ENCODE measurements at regions not wholly inside any gene's neighbourhood (a gene's known extent, or its start where the extent isn't known, plus 50 kb on each side); places are given as distances from the start of the nearest gene placed in this dataset.
"Not testable (repeated sequence)": the region's sequence is repeated elsewhere in the genome, so short reads cannot be mapped to it uniquely, and the experiment has no call there.

GRCh38 chrX:129361576-129361975 lies 161.7 kb downstream of the SMARCA1 start:
- Histone ChIP-seq H3K4me3 (ENCODE audit: low read length) (no peak overlapping the region), H3K9ac (ENCODE audit: low read depth, low read length) (no peak overlapping the region), H3K27ac (ENCODE audit: low read depth, low read length) (no peak overlapping the region), H3K9me3 (ENCODE audit: insufficient read depth, low read depth, low read length) (no peaks in the 10 kb centered on the region), H3K36me3 (ENCODE audit: insufficient read depth, low read length) (no peaks in the 10 kb centered on the region), H3K4me1 (ENCODE audit: insufficient read depth, low read length) (no peaks in the 10 kb centered on the region), H3K27me3 (ENCODE audit: insufficient read depth, low read length) (no peaks in the 10 kb centered on the region)
- WGBS = 93% methylated on average over 1 of the region's 5 CpGs

- Histone ChIP-seq H3K27me3 (ENCODE audit: insufficient read depth, low read length) (no peaks in the 10 kb centered on the region), H3K27ac (ENCODE audit: low read depth, low read length) (no peak overlapping the region), H3K36me3 (ENCODE audit: insufficient read depth, low read length) (no peaks in the 10 kb centered on the region), H3K4me3 (ENCODE audit: low read length) (no peak overlapping the region), H3K4me1 (ENCODE audit: insufficient read depth, low read length) (no peaks in the 10 kb centered on the region), H3K9ac (ENCODE audit: low read depth, low read length) (no peak overlapping the region), H3K9me3 (ENCODE audit: insufficient read depth, low read depth, low read length) (no peaks in the 10 kb centered on the region)
- 21% methylated on average over 5 of the region's 5 CpGs for WGBS
These were observed 163.1 kb downstream of the SMARCA1 start for GRCh38 chrX:129360175-129360574.

GRCh38 chrX:129359269-129359668 lies 164.0 kb downstream of the SMARCA1 start:
- Histone ChIP-seq H3K27me3 (ENCODE audit: insufficient read depth, low read length) (no peaks in the 10 kb centered on the region), H3K4me3 (ENCODE audit: low read length) (no peak overlapping the region), H3K36me3 (ENCODE audit: insufficient read depth, low read length) (no peaks in the 10 kb centered on the region), H3K9me3 (ENCODE audit: insufficient read depth, low read depth, low read length) (no peaks in the 10 kb centered on the region), H3K27ac (ENCODE audit: low read depth, low read length) (no peak overlapping the region), H3K9ac (ENCODE audit: low read depth, low read length) (no peak overlapping the region), H3K4me1 (ENCODE audit: insufficient read depth, low read length) (no peaks in the 10 kb centered on the region)
- 90% methylated on average over 2 of the region's 2 CpGs for WGBS

GRCh38 chrX:129357428-129357827 lies 165.9 kb downstream of the SMARCA1 start:
- not testable (repeated sequence) for H3K27ac ChIP-seq (ENCODE audit: low read depth, low read length); H3K36me3 ChIP-seq (ENCODE audit: insufficient read depth, low read length); H3K9ac ChIP-seq (ENCODE audit: low read depth, low read length); H3K9me3 ChIP-seq (ENCODE audit: insufficient read depth, low read depth, low read length); H3K4me3 ChIP-seq (ENCODE audit: low read length); H3K27me3 ChIP-seq (ENCODE audit: insufficient read depth, low read length); H3K4me1 ChIP-seq (ENCODE audit: insufficient read depth, low read length)
- WGBS = 100% methylated on average over 2 of the region's 4 CpGs

- no peaks in the 10 kb centered on the region for H3K9me3 ChIP-seq (ENCODE audit: insufficient read depth, low read depth, low read length)
- no peaks in the 10 kb centered on the region for H3K4me1 ChIP-seq (ENCODE audit: insufficient read depth, low read length)
- H3K36me3 ChIP-seq (ENCODE audit: insufficient read depth, low read length) = no peaks in the 10 kb centered on the region
- H3K27me3 ChIP-seq (ENCODE audit: insufficient read depth, low read length) = peaks cover 64% of the 10 kb centered on the region
- 14% methylated on average over 2 of the region's 2 CpGs for WGBS
- H3K4me3 ChIP-seq (ENCODE audit: low read length) = no peak overlapping the region
- H3K9ac ChIP-seq (ENCODE audit: low read depth, low read length) = no peak overlapping the region
- no peak overlapping the region for H3K27ac ChIP-seq (ENCODE audit: low read depth, low read length)
These were observed 176.0 kb downstream of the SMARCA1 start for GRCh38 chrX:129347291-129347690.

- Histone ChIP-seq H3K4me1 (ENCODE audit: insufficient read depth, low read length) (no peaks in the 10 kb centered on the region), H3K4me3 (ENCODE audit: low read length) (no peak overlapping the region), H3K27me3 (ENCODE audit: insufficient read depth, low read length) (peaks cover 64% of the 10 kb centered on the region), H3K9me3 (ENCODE audit: insufficient read depth, low read depth, low read length) (no peaks in the 10 kb centered on the region), H3K36me3 (ENCODE audit: insufficient read depth, low read length) (no peaks in the 10 kb centered on the region), H3K9ac (ENCODE audit: low read depth, low read length) (no peak overlapping the region), H3K27ac (ENCODE audit: low read depth, low read length) (no peak overlapping the region)
- WGBS = 61% methylated on average over 3 of the region's 3 CpGs
These were observed 176.7 kb downstream of the SMARCA1 start for GRCh38 chrX:129346574-129346973.

- H3K4me1 ChIP-seq (ENCODE audit: insufficient read depth, low read length); H3K27ac ChIP-seq (ENCODE audit: low read depth, low read length); H3K9me3 ChIP-seq (ENCODE audit: insufficient read depth, low read depth, low read length); H3K36me3 ChIP-seq (ENCODE audit: insufficient read depth, low read length); H3K27me3 ChIP-seq (ENCODE audit: insufficient read depth, low read length): not testable (repeated sequence)
- WGBS = 9% methylated on average over 15 of the region's 16 CpGs
- Histone ChIP-seq H3K4me3 (ENCODE audit: low read length) (peak overlapping the region; percentile 54), H3K9ac (ENCODE audit: low read depth, low read length) (peak overlapping the region; percentile 77)
These were observed 186.0 kb downstream of the SMARCA1 start for GRCh38 chrX:129337264-129337663.

GRCh38 chrX:129323115-129323514 lies 200.2 kb downstream of the SMARCA1 start:
- Histone ChIP-seq H3K4me1 (ENCODE audit: insufficient read depth, low read length) (no peaks in the 10 kb centered on the region), H3K9ac (ENCODE audit: low read depth, low read length) (no peak overlapping the region), H3K27me3 (ENCODE audit: insufficient read depth, low read length) (no peaks in the 10 kb centered on the region), H3K9me3 (ENCODE audit: insufficient read depth, low read depth, low read length) (no peaks in the 10 kb centered on the region), H3K27ac (ENCODE audit: low read depth, low read length) (no peak overlapping the region), H3K4me3 (ENCODE audit: low read length) (no peak overlapping the region), H3K36me3 (ENCODE audit: insufficient read depth, low read length) (no peaks in the 10 kb centered on the region)
- WGBS = 98% methylated on average over 3 of the region's 3 CpGs

- Histone ChIP-seq H3K36me3 (ENCODE audit: insufficient read depth, low read length) (no peaks in the 10 kb centered on the region), H3K9me3 (ENCODE audit: insufficient read depth, low read depth, low read length) (no peaks in the 10 kb centered on the region), H3K9ac (ENCODE audit: low read depth, low read length) (no peak overlapping the region), H3K27ac (ENCODE audit: low read depth, low read length) (no peak overlapping the region), H3K4me3 (ENCODE audit: low read length) (no peak overlapping the region), H3K27me3 (ENCODE audit: insufficient read depth, low read length) (no peaks in the 10 kb centered on the region), H3K4me1 (ENCODE audit: insufficient read depth, low read length) (no peaks in the 10 kb centered on the region)
- 40% methylated on average over 1 of the region's 1 CpG for WGBS
These were observed 204.9 kb downstream of the SMARCA1 start for GRCh38 chrX:129318375-129318774.

GRCh38 chrX:129316461-129316860 lies 206.8 kb downstream of the SMARCA1 start:
- no peak overlapping the region for H3K4me3 ChIP-seq (ENCODE audit: low read length)
- no peaks in the 10 kb centered on the region for H3K9me3 ChIP-seq (ENCODE audit: insufficient read depth, low read depth, low read length)
- no peaks in the 10 kb centered on the region for H3K4me1 ChIP-seq (ENCODE audit: insufficient read depth, low read length)
- WGBS = 93% methylated on average over 2 of the region's 2 CpGs
- H3K27me3 ChIP-seq (ENCODE audit: insufficient read depth, low read length) = no peaks in the 10 kb centered on the region
- H3K36me3 ChIP-seq (ENCODE audit: insufficient read depth, low read length) = no peaks in the 10 kb centered on the region
- H3K27ac ChIP-seq (ENCODE audit: low read depth, low read length) = no peak overlapping the region
- no peak overlapping the region for H3K9ac ChIP-seq (ENCODE audit: low read depth, low read length)

GRCh38 chrX:129310000-129310399 lies 213.3 kb downstream of the SMARCA1 start:
- H3K36me3 ChIP-seq (ENCODE audit: insufficient read depth, low read length) = no peaks in the 10 kb centered on the region
- peaks cover 14% of the 10 kb centered on the region for H3K27me3 ChIP-seq (ENCODE audit: insufficient read depth, low read length)
- no peak overlapping the region for H3K27ac ChIP-seq (ENCODE audit: low read depth, low read length)
- H3K9me3 ChIP-seq (ENCODE audit: insufficient read depth, low read depth, low read length) = no peaks in the 10 kb centered on the region
- 0% methylated on average over 1 of the region's 2 CpGs for WGBS
- H3K4me1 ChIP-seq (ENCODE audit: insufficient read depth, low read length) = no peaks in the 10 kb centered on the region
- H3K9ac ChIP-seq (ENCODE audit: low read depth, low read length) = no peak overlapping the region
- H3K4me3 ChIP-seq (ENCODE audit: low read length) = no peak overlapping the region

- H3K36me3 ChIP-seq (ENCODE audit: insufficient read depth, low read length) = no peaks in the 10 kb centered on the region
- no peaks in the 10 kb centered on the region for H3K9me3 ChIP-seq (ENCODE audit: insufficient read depth, low read depth, low read length)
- no peak overlapping the region for H3K9ac ChIP-seq (ENCODE audit: low read depth, low read length)
- H3K4me1 ChIP-seq (ENCODE audit: insufficient read depth, low read length) = no peaks in the 10 kb centered on the region
- WGBS = 75% methylated on average over 4 of the region's 4 CpGs
- H3K4me3 ChIP-seq (ENCODE audit: low read length) = no peak overlapping the region
- no peak overlapping the region for H3K27ac ChIP-seq (ENCODE audit: low read depth, low read length)
- H3K27me3 ChIP-seq (ENCODE audit: insufficient read depth, low read length) = no peaks in the 10 kb centered on the region
These were observed 260.4 kb downstream of the SMARCA1 start for GRCh38 chrX:129262912-129263311.

Data from HUES64 (cell line).